ENCODE measurements at regions not wholly inside any gene's neighbourhood (a gene's known extent, or its start where the extent isn't known, plus 50 kb on each side); places are given as distances from the start of the nearest gene placed in this dataset.

GRCh38 chr1:60153961-60154360 is 80.4 kb upstream of the C1orf87 start:
- no peak for TF ChIP-seq CTCF (IDR thresholded peaks at IDR 0.05)
- TF ChIP-seq POLR2A (IDR thresholded peaks at IDR 0.05) = no peak
